ENCODE measurements at regions not wholly inside any gene's neighbourhood (a gene's known extent, or its start where the extent isn't known, plus 50 kb on each side); places are given as distances from the start of the nearest gene placed in this dataset.

GRCh38 chr11:70570693-70571395 lies 172.5 kb downstream of the CTTN start:
- DNase-seq (ENCODE audit: low spot score): no peak

- no peak for DNase-seq (ENCODE audit: low spot score)
Measured at GRCh38 chr11:70572974-70573260, 174.6 kb downstream of the CTTN start.

GRCh38 chr11:70573701-70574151 lies 175.4 kb downstream of the CTTN start:
- no peak for DNase-seq (ENCODE audit: low spot score)

- DNase-seq (ENCODE audit: low spot score): no peak
Measured at GRCh38 chr11:70574725-70575347, 176.5 kb downstream of the CTTN start.

GRCh38 chr11:70575396-70576060 lies 177.2 kb downstream of the CTTN start:
- no peak for DNase-seq (ENCODE audit: low spot score)

- no peak for DNase-seq (ENCODE audit: low spot score)
Measured at GRCh38 chr11:70577258-70577603, 178.9 kb downstream of the CTTN start.

- no peak for DNase-seq (ENCODE audit: low spot score)
Measured at GRCh38 chr11:70577948-70578347, 179.6 kb downstream of the CTTN start.

GRCh38 chr11:70578371-70578770 lies 180.0 kb downstream of the CTTN start:
- DNase-seq (ENCODE audit: low spot score): no peak

- DNase-seq (ENCODE audit: low spot score): no peak
Measured at GRCh38 chr11:70578831-70579230, 180.5 kb downstream of the CTTN start.

- no peak for DNase-seq (ENCODE audit: low spot score)
Measured at GRCh38 chr11:70579316-70579955, 181.1 kb downstream of the CTTN start.

- DNase-seq (ENCODE audit: low spot score): no peak
Measured at GRCh38 chr11:70580036-70580805, 181.9 kb downstream of the CTTN start.

- no peak for DNase-seq (ENCODE audit: low spot score)
Measured at GRCh38 chr11:70581991-70582885, 183.9 kb downstream of the CTTN start.

GRCh38 chr11:70582886-70583641 lies 184.7 kb downstream of the CTTN start:
- DNase-seq (ENCODE audit: low spot score): no peak

- DNase-seq (ENCODE audit: low spot score): no peak
Measured at GRCh38 chr11:70583781-70584218, 185.5 kb downstream of the CTTN start.

GRCh38 chr11:70584498-70585235 lies 186.3 kb downstream of the CTTN start:
- DNase-seq (ENCODE audit: low spot score): no peak

GRCh38 chr11:70585236-70585545 lies 186.9 kb downstream of the CTTN start:
- DNase-seq (ENCODE audit: low spot score): no peak

- no peak for DNase-seq (ENCODE audit: low spot score)
Measured at GRCh38 chr11:70586261-70587074, 188.1 kb downstream of the CTTN start.

GRCh38 chr11:70587075-70587389 lies 188.7 kb downstream of the CTTN start:
- no peak for DNase-seq (ENCODE audit: low spot score)

GRCh38 chr11:70590356-70590991 lies 192.1 kb downstream of the CTTN start:
- no peak for DNase-seq (ENCODE audit: low spot score)

Measured in germinal center (tissue), 1 donor.